Esophagus squamous epithelium (tissue), 5 donors: ENCODE measurements at regions not wholly inside any gene's neighbourhood (a gene's known extent, or its start where the extent isn't known, plus 50 kb on each side); places are given as distances from the start of the nearest gene placed in this dataset.

Experiments
- DNase-seq: peaks from one replicate; lab custom pipeline; 2025; lab: John Stamatoyannopoulos, UW
- H3K27ac ChIP-seq, 4 donors: fragments of 200-600 bp; sonication (generic); one replicate each; pipeline ENCODE4 v1.5.1; 2016 to 2019; ENCODE audit warnings: mild to moderate bottlenecking in 1 of 4
- H3K27me3 ChIP-seq, 4 donors: fragments of 200-600 bp; sonication (generic); 1 replicate in 3 of 4; 2 replicates in 1 of 4; pipeline versions ENCODE4 v1.5.1 to v1.6.0; 2017 to 2021; ENCODE audit warnings: antibody characterized with exemption in 1 of 4
- H3K36me3 ChIP-seq, 3 donors: fragments of 200-600 bp; sonication (generic); one replicate each; pipeline ENCODE4 v1.5.1; 2016 to 2019
- H3K4me1 ChIP-seq, 3 donors: fragments of 200-600 bp; sonication (generic); one replicate each; pipeline ENCODE4 v1.5.1; 2017 to 2019
- H3K4me3 ChIP-seq, 4 donors: fragments of 200-600 bp; sonication (generic); 1 replicate in 3 of 4; 2 replicates in 1 of 4; pipeline ENCODE4 v1.5.1; 2016 to 2019; ENCODE audit warnings: mild to moderate bottlenecking in 2 of 4, moderate library complexity in 1 of 4
- H3K9me3 ChIP-seq, 3 donors: fragments of 200-600 bp; sonication (generic); one replicate each; pipeline ENCODE4 v1.5.1; 2016 to 2019
- POLR2A ChIP-seq, 4 donors: fragments of 450-650 bp; IDR thresholded peaks; one replicate each; pipeline ENCODE4 v1.6.1; 2017; ENCODE audit warnings: antibody characterized with exemption in 4 of 4, mild to moderate bottlenecking in 4 of 4, moderate library complexity in 3 of 4
- WGBS, 2 donors: methylation state at CpG; one replicate each; pipeline ENCODE4 v1.1.5; 2018; 5-methylcytosine and 5-hydroxymethylcytosine counted together
- intact Hi-C: fragments of 100-400 bp; cut with DNase I; formaldehyde crosslinking; loops from one replicate; pipeline ENCODE4 v1.15.0; 2022
- TF ChIP-seq, protein P1 (sequence below), 6 experiments: fragments of 450-650 bp in 4 of 6; fragments of 200-600 bp in 2 of 6; sonication (generic) in 2 of 6; IDR thresholded peaks; one replicate each; pipeline ENCODE4 v1.5.1; 2016 to 2019; ENCODE audit warnings: antibody characterized with exemption in 6 of 6, mild to moderate bottlenecking in 4 of 6, moderate library complexity in 4 of 6
- donor health status: DM: yes; HTN: yes; CAD: no.

GRCh38 chr16:59697761-59698160, 963.6 kb upstream of the GOT2 start:
- H3K36me3 ChIP-seq: no peaks in the 10 kb centered on the region
- TF ChIP-seq, protein P1, sequence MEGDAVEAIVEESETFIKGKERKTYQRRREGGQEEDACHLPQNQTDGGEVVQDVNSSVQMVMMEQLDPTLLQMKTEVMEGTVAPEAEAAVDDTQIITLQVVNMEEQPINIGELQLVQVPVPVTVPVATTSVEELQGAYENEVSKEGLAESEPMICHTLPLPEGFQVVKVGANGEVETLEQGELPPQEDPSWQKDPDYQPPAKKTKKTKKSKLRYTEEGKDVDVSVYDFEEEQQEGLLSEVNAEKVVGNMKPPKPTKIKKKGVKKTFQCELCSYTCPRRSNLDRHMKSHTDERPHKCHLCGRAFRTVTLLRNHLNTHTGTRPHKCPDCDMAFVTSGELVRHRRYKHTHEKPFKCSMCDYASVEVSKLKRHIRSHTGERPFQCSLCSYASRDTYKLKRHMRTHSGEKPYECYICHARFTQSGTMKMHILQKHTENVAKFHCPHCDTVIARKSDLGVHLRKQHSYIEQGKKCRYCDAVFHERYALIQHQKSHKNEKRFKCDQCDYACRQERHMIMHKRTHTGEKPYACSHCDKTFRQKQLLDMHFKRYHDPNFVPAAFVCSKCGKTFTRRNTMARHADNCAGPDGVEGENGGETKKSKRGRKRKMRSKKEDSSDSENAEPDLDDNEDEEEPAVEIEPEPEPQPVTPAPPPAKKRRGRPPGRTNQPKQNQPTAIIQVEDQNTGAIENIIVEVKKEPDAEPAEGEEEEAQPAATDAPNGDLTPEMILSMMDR (IDR thresholded peaks at IDR 0.05): no peak
- no peak for TF ChIP-seq POLR2A (IDR thresholded peaks at IDR 0.05)
- no peak for DNase-seq
- intact Hi-C loops: no loop called here
- peaks cover 0 to 3% (median 0%) of the 10 kb centered on the region in 3 donors for H3K9me3 ChIP-seq
- H3K4me3 ChIP-seq: no peak overlapping the region
- H3K4me1 ChIP-seq: no peaks in the 10 kb centered on the region
- no peak overlapping the region for H3K27ac ChIP-seq
- WGBS, 2 donors: 63 to 71% methylated on average over 1 of the region's 1 CpG
- no peaks in the 10 kb centered on the region for H3K27me3 ChIP-seq

DNA sequence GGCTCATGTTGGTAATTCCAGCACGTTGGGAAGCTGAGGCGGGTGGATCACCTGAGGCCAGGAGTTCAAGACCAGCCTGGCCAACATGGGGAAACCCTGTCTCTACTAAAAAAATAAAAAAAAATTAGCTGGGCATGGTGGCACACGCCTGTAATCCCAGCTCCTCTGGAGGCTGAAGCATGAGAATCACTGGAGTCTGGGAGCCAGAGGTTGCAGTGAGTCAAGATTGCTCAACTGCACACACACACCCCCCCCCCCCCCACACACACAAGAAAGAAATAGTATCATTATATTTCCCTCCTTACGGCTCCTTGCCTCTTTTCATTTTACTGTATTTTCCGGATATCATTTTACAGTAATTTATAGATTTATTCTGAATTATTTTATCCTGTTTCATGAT, 963.1 kb upstream of the GOT2 start:
- Histone ChIP-seq H3K4me1 (no peaks in the 10 kb centered on the region), H3K4me3 (no peak overlapping the region), H3K27ac (no peak overlapping the region), H3K9me3 (peaks cover 0 to 3% (median 0%) of the 10 kb centered on the region in 3 donors), H3K27me3 (no peaks in the 10 kb centered on the region), H3K36me3 (no peaks in the 10 kb centered on the region)
- no peak for DNase-seq
- intact Hi-C loops: no loop called here
- no peak for TF ChIP-seq POLR2A (IDR thresholded peaks at IDR 0.05)
- TF ChIP-seq, protein P1 (IDR thresholded peaks at IDR 0.05): no peak
- WGBS, 2 donors: 54 to 81% methylated on average over 5 of the region's 5 CpGs

DNA sequence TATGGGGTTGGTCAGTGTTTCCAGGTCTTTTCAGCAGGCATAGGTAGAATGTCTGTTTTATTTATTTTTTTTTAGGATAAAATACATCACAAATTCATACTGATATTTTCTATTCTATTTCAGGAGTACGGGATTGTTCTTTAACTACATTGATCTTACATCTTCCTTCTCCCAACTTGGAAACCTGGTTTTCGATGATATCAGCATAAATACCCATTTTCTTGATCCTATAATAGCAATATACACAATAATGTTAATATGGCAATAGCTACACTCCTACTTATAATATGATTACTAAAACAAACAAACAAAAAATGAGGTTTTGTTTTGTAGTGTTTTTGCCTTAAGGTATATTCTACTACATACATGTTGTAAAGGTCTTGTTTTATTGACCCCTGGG, 962.4 kb upstream of the GOT2 start:
- no peak for DNase-seq
- WGBS, 2 donors: 78 to 80% methylated on average over 2 of the region's 2 CpGs
- intact Hi-C loops: no loop called here
- H3K4me1 ChIP-seq: no peaks in the 10 kb centered on the region
- no peak overlapping the region for H3K27ac ChIP-seq
- H3K9me3 ChIP-seq: peaks cover 0 to 3% (median 0%) of the 10 kb centered on the region in 3 donors
- H3K4me3 ChIP-seq: no peak overlapping the region
- TF ChIP-seq, protein P1 (IDR thresholded peaks at IDR 0.05): no peak
- TF ChIP-seq POLR2A (IDR thresholded peaks at IDR 0.05): no peak
- no peaks in the 10 kb centered on the region for H3K27me3 ChIP-seq
- no peaks in the 10 kb centered on the region for H3K36me3 ChIP-seq

GRCh38 chr16:59690216-59690615, 956.1 kb upstream of the GOT2 start:
- H3K27me3 ChIP-seq: no peaks in the 10 kb centered on the region
- DNase-seq: no peak
- H3K4me3 ChIP-seq: no peak overlapping the region
- TF ChIP-seq, protein P1 (IDR thresholded peaks at IDR 0.05): no peak
- TF ChIP-seq POLR2A (IDR thresholded peaks at IDR 0.05): no peak
- 37 to 38% methylated on average over 3 of the region's 3 CpGs for WGBS, 2 donors
- intact Hi-C loops: no loop called here
- H3K27ac ChIP-seq: no peak overlapping the region
- H3K9me3 ChIP-seq: peaks cover 0 to 15% (median 12%) of the 10 kb centered on the region in 3 donors
- H3K4me1 ChIP-seq: no peaks in the 10 kb centered on the region
- no peaks in the 10 kb centered on the region for H3K36me3 ChIP-seq

- Histone ChIP-seq H3K9me3 (peaks cover 0 to 16% (median 9%) of the 10 kb centered on the region in 3 donors), H3K36me3 (no peaks in the 10 kb centered on the region), H3K27ac (no peak overlapping the region), H3K27me3 (no peaks in the 10 kb centered on the region), H3K4me1 (no peaks in the 10 kb centered on the region), H3K4me3 (no peak overlapping the region)
- intact Hi-C loops: no loop called here
- no peak for DNase-seq
- TF ChIP-seq, protein P1 (IDR thresholded peaks at IDR 0.05): no peak
- no peak for TF ChIP-seq POLR2A (IDR thresholded peaks at IDR 0.05)
Observed at GRCh38 chr16:59688006-59688405, 953.9 kb upstream of the GOT2 start.
